ENCODE measurements at regions not wholly inside any gene's neighbourhood (a gene's known extent, or its start where the extent isn't known, plus 50 kb on each side); places are given as distances from the start of the nearest gene placed in this dataset.

DNA sequence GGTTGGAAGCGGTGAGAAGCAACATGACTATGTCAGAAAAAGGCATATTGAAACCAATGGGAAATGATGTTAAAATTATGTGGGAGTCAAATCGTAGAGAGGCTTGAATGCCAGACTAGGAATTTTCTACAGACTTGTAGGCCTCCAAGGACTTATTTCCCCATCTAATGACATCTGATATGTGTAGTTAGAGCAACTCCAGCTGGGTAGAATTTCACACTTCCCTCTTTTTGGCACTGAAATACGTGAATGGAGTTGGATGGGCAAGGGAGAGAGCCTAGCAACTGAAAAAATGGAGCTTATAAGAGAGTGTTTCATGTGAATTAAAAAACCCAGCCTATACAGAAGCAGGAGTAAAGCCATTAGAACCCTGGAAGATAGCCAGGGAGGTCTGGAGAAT lies 304.2 kb downstream of the INSC start:
- TF ChIP-seq, protein P1, sequence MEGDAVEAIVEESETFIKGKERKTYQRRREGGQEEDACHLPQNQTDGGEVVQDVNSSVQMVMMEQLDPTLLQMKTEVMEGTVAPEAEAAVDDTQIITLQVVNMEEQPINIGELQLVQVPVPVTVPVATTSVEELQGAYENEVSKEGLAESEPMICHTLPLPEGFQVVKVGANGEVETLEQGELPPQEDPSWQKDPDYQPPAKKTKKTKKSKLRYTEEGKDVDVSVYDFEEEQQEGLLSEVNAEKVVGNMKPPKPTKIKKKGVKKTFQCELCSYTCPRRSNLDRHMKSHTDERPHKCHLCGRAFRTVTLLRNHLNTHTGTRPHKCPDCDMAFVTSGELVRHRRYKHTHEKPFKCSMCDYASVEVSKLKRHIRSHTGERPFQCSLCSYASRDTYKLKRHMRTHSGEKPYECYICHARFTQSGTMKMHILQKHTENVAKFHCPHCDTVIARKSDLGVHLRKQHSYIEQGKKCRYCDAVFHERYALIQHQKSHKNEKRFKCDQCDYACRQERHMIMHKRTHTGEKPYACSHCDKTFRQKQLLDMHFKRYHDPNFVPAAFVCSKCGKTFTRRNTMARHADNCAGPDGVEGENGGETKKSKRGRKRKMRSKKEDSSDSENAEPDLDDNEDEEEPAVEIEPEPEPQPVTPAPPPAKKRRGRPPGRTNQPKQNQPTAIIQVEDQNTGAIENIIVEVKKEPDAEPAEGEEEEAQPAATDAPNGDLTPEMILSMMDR (IDR thresholded peaks at IDR 0.05; ENCODE audit: unreplicated experiment): no peak
- Mint-ChIP-seq H3K4me1 (ENCODE audit: insufficient read depth, unreplicated experiment) (no peaks in the 10 kb centered on the region), H3K27me3 (ENCODE audit: insufficient read depth, unreplicated experiment) (peaks cover 5% of the 10 kb centered on the region), H3K36me3 (ENCODE audit: insufficient read depth, unreplicated experiment) (no peaks in the 10 kb centered on the region), H3K9me3 (ENCODE audit: unreplicated experiment) (no peaks in the 10 kb centered on the region), H3K4me3 (ENCODE audit: unreplicated experiment) (no peak overlapping the region), H3K27ac (ENCODE audit: low read depth, unreplicated experiment) (no peak overlapping the region)
- intact Hi-C loops (cut with micrococcal nuclease): no loop called here
- DNase-seq (ENCODE audit: unreplicated experiment): no peak
- POLR2A ChIA-PET: no interaction called here
- CTCF ChIA-PET: no interaction called here
- BruUV-seq (replicated peaks): no TSS peak

DNA sequence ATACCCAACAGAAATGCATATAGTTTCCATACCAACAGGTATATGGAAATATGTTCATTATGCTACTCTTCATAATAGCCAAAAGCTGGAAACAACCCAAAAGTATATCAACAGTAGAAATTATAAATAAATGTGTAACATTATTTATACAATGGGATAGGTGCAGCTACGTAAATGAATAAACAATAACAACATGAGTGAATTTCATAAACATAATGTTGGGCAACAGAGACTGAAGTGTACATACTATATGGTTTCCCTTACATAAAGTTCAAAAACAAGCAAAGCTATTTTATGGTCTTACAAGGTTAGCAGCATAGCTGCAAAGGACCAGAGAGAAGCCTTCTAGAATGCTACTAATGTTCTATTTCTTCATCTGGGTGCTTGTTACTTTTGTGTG lies 305.0 kb downstream of the INSC start:
- no peak for DNase-seq (ENCODE audit: unreplicated experiment)
- intact Hi-C loops (cut with micrococcal nuclease): no loop called here
- POLR2A ChIA-PET: no interaction called here
- Mint-ChIP-seq H3K4me1 (ENCODE audit: insufficient read depth, unreplicated experiment) (no peaks in the 10 kb centered on the region), H3K36me3 (ENCODE audit: insufficient read depth, unreplicated experiment) (no peaks in the 10 kb centered on the region), H3K4me3 (ENCODE audit: unreplicated experiment) (no peak overlapping the region), H3K27ac (ENCODE audit: low read depth, unreplicated experiment) (no peak overlapping the region), H3K9me3 (ENCODE audit: unreplicated experiment) (no peaks in the 10 kb centered on the region), H3K27me3 (ENCODE audit: insufficient read depth, unreplicated experiment) (no peaks in the 10 kb centered on the region)
- BruUV-seq (replicated peaks): no TSS peak
- TF ChIP-seq, protein P1 (IDR thresholded peaks at IDR 0.05; ENCODE audit: unreplicated experiment): no peak
- CTCF ChIA-PET: no interaction called here

DNA sequence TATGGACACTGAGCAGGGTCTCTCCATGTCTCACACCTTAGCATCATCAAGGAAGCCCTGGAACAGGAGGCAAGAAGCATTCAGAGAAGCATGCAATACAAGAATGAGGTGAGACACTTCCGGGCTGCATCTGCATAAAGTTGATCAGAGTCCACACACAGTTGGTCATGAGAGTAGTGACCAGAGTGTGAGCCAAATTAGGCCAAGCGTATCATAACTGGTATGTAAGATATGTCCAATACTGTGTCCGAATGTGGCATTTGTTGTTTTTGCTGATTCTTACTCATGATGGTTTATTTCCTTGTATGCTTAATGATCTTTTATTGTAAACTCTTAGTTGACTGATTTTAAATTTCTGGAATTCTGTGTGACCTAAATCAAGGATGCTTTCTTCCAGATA lies 315.7 kb downstream of the INSC start:
- no peaks in the 10 kb centered on the region for H3K4me1 Mint-ChIP-seq (ENCODE audit: insufficient read depth, unreplicated experiment)
- intact Hi-C loops (cut with micrococcal nuclease): no loop called here
- no peaks in the 10 kb centered on the region for H3K36me3 Mint-ChIP-seq (ENCODE audit: insufficient read depth, unreplicated experiment)
- TF ChIP-seq, protein P1 (IDR thresholded peaks at IDR 0.05; ENCODE audit: unreplicated experiment): no peak
- no peak overlapping the region for H3K27ac Mint-ChIP-seq (ENCODE audit: low read depth, unreplicated experiment)
- no TSS peak for BruUV-seq (replicated peaks)
- peaks cover 28% of the 10 kb centered on the region for H3K27me3 Mint-ChIP-seq (ENCODE audit: insufficient read depth, unreplicated experiment)
- no peak for DNase-seq (ENCODE audit: unreplicated experiment)
- POLR2A ChIA-PET: no interaction called here
- H3K4me3 Mint-ChIP-seq (ENCODE audit: unreplicated experiment): no peak overlapping the region
- CTCF ChIA-PET: no interaction called here
- no peaks in the 10 kb centered on the region for H3K9me3 Mint-ChIP-seq (ENCODE audit: unreplicated experiment)

DNA sequence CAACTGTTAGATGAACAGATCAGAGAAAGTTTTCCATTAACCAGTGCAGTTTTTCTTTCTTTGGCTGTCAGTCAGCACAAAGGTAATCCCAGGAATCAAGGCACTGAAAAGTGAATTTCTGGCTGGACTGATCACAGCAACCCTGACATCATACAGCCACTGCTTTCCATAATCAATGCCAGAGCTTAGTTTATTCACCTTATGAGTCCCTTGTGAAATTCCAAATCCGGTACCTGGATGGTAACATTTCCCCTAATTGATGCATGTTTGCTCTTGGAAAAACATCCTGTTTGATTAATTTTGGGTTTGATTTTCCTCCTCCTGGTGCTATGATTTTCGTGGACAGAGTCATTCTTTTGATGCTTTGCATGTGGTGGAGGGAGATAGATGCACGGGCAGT lies 319.8 kb downstream of the INSC start:
- no peaks in the 10 kb centered on the region for H3K9me3 Mint-ChIP-seq (ENCODE audit: unreplicated experiment)
- ChIA-PET POLR2A (no interaction called here), CTCF (no interaction called here)
- H3K36me3 Mint-ChIP-seq (ENCODE audit: insufficient read depth, unreplicated experiment): no peaks in the 10 kb centered on the region
- no peak overlapping the region for H3K4me3 Mint-ChIP-seq (ENCODE audit: unreplicated experiment)
- TF ChIP-seq, protein P1 (IDR thresholded peaks at IDR 0.05; ENCODE audit: unreplicated experiment): no peak
- DNase-seq (ENCODE audit: unreplicated experiment): no peak
- BruUV-seq (replicated peaks): no TSS peak
- no peak overlapping the region for H3K27ac Mint-ChIP-seq (ENCODE audit: low read depth, unreplicated experiment)
- intact Hi-C loops (cut with micrococcal nuclease): no loop called here
- H3K27me3 Mint-ChIP-seq (ENCODE audit: insufficient read depth, unreplicated experiment): peaks cover 65% of the 10 kb centered on the region
- no peaks in the 10 kb centered on the region for H3K4me1 Mint-ChIP-seq (ENCODE audit: insufficient read depth, unreplicated experiment)
